Liver (tissue), 8 donors: ENCODE measurements at regions not wholly inside any gene's neighbourhood (a gene's known extent, or its start where the extent isn't known, plus 50 kb on each side); places are given as distances from the start of the nearest gene placed in this dataset.

Experiments used
- DNase-seq: peaks from one replicate; pipeline ENCODE4 v3.0.0-alpha.2; 2017; ENCODE audit warnings: low spot score
- H3K27ac ChIP-seq, 2 donors: one replicate each; pipeline ENCODE4 v1.7.0; 2013; ENCODE audit warnings: inconsistent platforms in 2 of 2, low read length in 2 of 2, control low read depth in 1 of 2, low read depth in 1 of 2, mild to moderate bottlenecking in 1 of 2
- H3K27me3 ChIP-seq, 4 donors: one replicate each; pipeline versions ENCODE4 v1.6.1 to v1.7.0; 2013; ENCODE audit warnings: low read length in 3 of 4, inconsistent platforms in 1 of 4, mild to moderate bottlenecking in 1 of 4, moderate library complexity in 1 of 4; ENCODE audit not compliant: control insufficient read depth in 4 of 4, insufficient read depth in 4 of 4
- H3K36me3 ChIP-seq, 4 donors: one replicate each; pipeline versions ENCODE4 v1.6.1 to v1.7.0; 2013; ENCODE audit warnings: low read length in 3 of 4, mild to moderate bottlenecking in 3 of 4, low read depth in 1 of 4, moderate library complexity in 1 of 4; ENCODE audit not compliant: control insufficient read depth in 4 of 4, insufficient read depth in 3 of 4
- H3K4me1 ChIP-seq, 4 donors: one replicate each; pipeline versions ENCODE4 v1.6.1 to v1.7.0; 2013; ENCODE audit warnings: low read length in 3 of 4, mild to moderate bottlenecking in 3 of 4, moderate library complexity in 1 of 4; ENCODE audit not compliant: control insufficient read depth in 4 of 4, insufficient read depth in 4 of 4
- H3K4me3 ChIP-seq, 3 donors: one replicate each; pipeline versions ENCODE4 v1.6.1 to v1.7.0; 2013; ENCODE audit warnings: low read length in 3 of 3, control low read depth in 1 of 3, low read depth in 1 of 3, mild to moderate bottlenecking in 1 of 3
- H3K9ac ChIP-seq, 2 donors: one replicate each; pipeline ENCODE4 v1.7.0; 2013; ENCODE audit warnings: low read length in 2 of 2, mild to moderate bottlenecking in 2 of 2, moderate library complexity in 2 of 2, control low read depth in 1 of 2, low read depth in 1 of 2
- H3K9me3 ChIP-seq, 4 donors: one replicate each; pipeline versions ENCODE4 v1.6.1 to v1.7.0; 2013; ENCODE audit warnings: low read length in 3 of 4; ENCODE audit not compliant: control insufficient read depth in 4 of 4
- FOXA1 ChIP-seq: IDR thresholded peaks from 2 replicates; pipeline ENCODE4 v1.6.1; 2016; ENCODE audit warnings: antibody characterized with exemption
- FOXA2 ChIP-seq: IDR thresholded peaks from 2 replicates; pipeline ENCODE4 v1.6.1; 2016; ENCODE audit warnings: antibody characterized with exemption
- GABPA ChIP-seq, 2 donors: IDR thresholded peaks in 1 of 2; conservative IDR thresholded peaks in 1 of 2; 2 replicates each; pipeline ENCODE4 v1.6.1; 2016; ENCODE audit warnings: antibody characterized with exemption in 2 of 2, mild to moderate bottlenecking in 1 of 2, moderate library complexity in 1 of 2
- HNF4A ChIP-seq, 2 donors: conservative IDR thresholded peaks; 2 replicates each; pipeline ENCODE4 v1.6.1; 2016; ENCODE audit warnings: antibody characterized with exemption in 2 of 2, mild to moderate bottlenecking in 2 of 2
- HNF4G ChIP-seq: IDR thresholded peaks from 2 replicates; pipeline ENCODE4 v1.6.1; 2016; ENCODE audit warnings: antibody characterized with exemption
- JUND ChIP-seq, 2 donors: IDR thresholded peaks; 2 replicates each; pipeline ENCODE4 v1.6.1; 2016; ENCODE audit warnings: antibody characterized with exemption in 2 of 2
- MAX ChIP-seq: IDR thresholded peaks from 2 replicates; pipeline ENCODE4 v1.6.1; 2016; ENCODE audit warnings: antibody characterized with exemption
- NR2F2 ChIP-seq: IDR thresholded peaks from 2 replicates; pipeline ENCODE4 v1.6.1; 2016; ENCODE audit warnings: antibody characterized with exemption
- RAD21 ChIP-seq, 2 donors: IDR thresholded peaks; 2 replicates each; pipeline ENCODE4 v1.6.1; 2016; ENCODE audit warnings: antibody characterized with exemption in 2 of 2, mild to moderate bottlenecking in 2 of 2
- REST ChIP-seq: IDR thresholded peaks from 2 replicates; pipeline ENCODE4 v1.6.1; 2016; ENCODE audit warnings: antibody characterized with exemption, mild to moderate bottlenecking
- RXRA ChIP-seq, 2 donors: IDR thresholded peaks; 2 replicates each; pipeline ENCODE4 v1.6.1; 2017 to 2018; ENCODE audit warnings: antibody characterized with exemption in 2 of 2, mild to moderate bottlenecking in 1 of 2
- SP1 ChIP-seq: IDR thresholded peaks from 2 replicates; pipeline ENCODE4 v1.6.1; 2018; ENCODE audit warnings: antibody characterized with exemption, mild to moderate bottlenecking
- TAF1 ChIP-seq: conservative IDR thresholded peaks from 2 replicates; pipeline ENCODE4 v1.6.1; 2016; ENCODE audit warnings: antibody characterized with exemption, mild to moderate bottlenecking
- YY1 ChIP-seq: IDR thresholded peaks from 2 replicates; pipeline ENCODE4 v1.6.1; 2016; ENCODE audit warnings: antibody characterized with exemption, mild to moderate bottlenecking
- WGBS: extraction: QIAGEN DNeasy Blood & Tissue Kit; methylation state at CpG from one replicate; pipeline ENCODE4 v1.1.7; 2013; 5-methylcytosine and 5-hydroxymethylcytosine counted together
- TF ChIP-seq, protein P1 (sequence below): IDR thresholded peaks from 2 replicates; pipeline ENCODE4 v1.6.1; 2016; ENCODE audit warnings: antibody characterized with exemption
- TF ChIP-seq, protein P2 (sequence below): IDR thresholded peaks from 2 replicates; pipeline ENCODE4 v1.6.1; 2016; ENCODE audit warnings: antibody characterized with exemption
- TF ChIP-seq, protein P3 (sequence below): fragments of 150-350 bp; IDR thresholded peaks from 2 replicates; pipeline ENCODE4 v1.5.1; 2017; ENCODE audit warnings: improper control_type of control experiment, low read depth, low read length; ENCODE audit not compliant: missing input control
- donor health status: healthy.
- donor health status: healthy.
- donor health status: healthy.
- donor health status: healthy.
- donor health status: healthy.

GRCh38 chr12:66065641-66066136, 64.9 kb downstream of the LLPH start (continued):
- TF ChIP-seq, protein P1, sequence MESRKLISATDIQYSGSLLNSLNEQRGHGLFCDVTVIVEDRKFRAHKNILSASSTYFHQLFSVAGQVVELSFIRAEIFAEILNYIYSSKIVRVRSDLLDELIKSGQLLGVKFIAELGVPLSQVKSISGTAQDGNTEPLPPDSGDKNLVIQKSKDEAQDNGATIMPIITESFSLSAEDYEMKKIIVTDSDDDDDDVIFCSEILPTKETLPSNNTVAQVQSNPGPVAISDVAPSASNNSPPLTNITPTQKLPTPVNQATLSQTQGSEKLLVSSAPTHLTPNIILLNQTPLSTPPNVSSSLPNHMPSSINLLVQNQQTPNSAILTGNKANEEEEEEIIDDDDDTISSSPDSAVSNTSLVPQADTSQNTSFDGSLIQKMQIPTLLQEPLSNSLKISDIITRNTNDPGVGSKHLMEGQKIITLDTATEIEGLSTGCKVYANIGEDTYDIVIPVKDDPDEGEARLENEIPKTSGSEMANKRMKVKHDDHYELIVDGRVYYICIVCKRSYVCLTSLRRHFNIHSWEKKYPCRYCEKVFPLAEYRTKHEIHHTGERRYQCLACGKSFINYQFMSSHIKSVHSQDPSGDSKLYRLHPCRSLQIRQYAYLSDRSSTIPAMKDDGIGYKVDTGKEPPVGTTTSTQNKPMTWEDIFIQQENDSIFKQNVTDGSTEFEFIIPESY = no peak
- no peak for TF ChIP-seq TAF1

DNA sequence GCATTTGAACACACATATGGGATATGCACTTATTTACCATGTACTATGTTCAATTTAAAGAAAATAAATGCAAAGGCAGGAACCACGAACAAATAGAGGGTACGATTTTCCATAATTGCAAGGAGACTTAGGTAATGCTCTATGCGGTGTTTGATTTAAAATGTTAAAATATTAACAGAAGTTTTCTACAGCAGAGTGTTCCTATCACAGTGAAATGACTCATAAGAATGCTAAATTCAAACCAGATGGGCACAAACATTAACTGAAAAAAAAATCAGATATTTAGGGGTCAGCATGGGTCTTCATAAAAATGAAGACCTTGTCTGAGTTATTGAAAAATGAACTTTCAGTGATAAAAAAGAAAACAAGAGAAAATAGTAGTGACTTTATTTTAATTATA, 65.4 kb downstream of the LLPH start:
- H3K4me1 ChIP-seq = no peaks in the 10 kb centered on the region
- H3K36me3 ChIP-seq = no peaks in the 10 kb centered on the region
- H3K9ac ChIP-seq = no peak overlapping the region
- H3K4me3 ChIP-seq = no peak overlapping the region
- no peak for DNase-seq
- 88% methylated on average over 3 of the region's 3 CpGs for WGBS
- TF ChIP-seq HNF4A (conservative IDR thresholded peaks at IDR 0.05) = no peak
- no peak for TF ChIP-seq RAD21 (IDR thresholded peaks at IDR 0.05)
- TF ChIP-seq MAX = no peak
- no peak for TF ChIP-seq SP1
- TF ChIP-seq FOXA1 = no peak
- TF ChIP-seq YY1 = no peak
- TF ChIP-seq FOXA2 = no peak
- TF ChIP-seq, protein P1 = no peak
- TF ChIP-seq HNF4G = no peak
- TF ChIP-seq GABPA (IDR thresholded peaks at IDR 0.05 in 1 of 2, conservative IDR thresholded peaks at IDR 0.05 in 1 of 2) = no peak
- TF ChIP-seq REST = no peak
- TF ChIP-seq, protein P2, sequence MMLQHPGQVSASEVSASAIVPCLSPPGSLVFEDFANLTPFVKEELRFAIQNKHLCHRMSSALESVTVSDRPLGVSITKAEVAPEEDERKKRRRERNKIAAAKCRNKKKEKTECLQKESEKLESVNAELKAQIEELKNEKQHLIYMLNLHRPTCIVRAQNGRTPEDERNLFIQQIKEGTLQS = no peak
- TF ChIP-seq JUND (IDR thresholded peaks at IDR 0.05) = no peak
- no peak for TF ChIP-seq NR2F2
- TF ChIP-seq RXRA (IDR thresholded peaks at IDR 0.05) = no peak
- TF ChIP-seq, protein P3, sequence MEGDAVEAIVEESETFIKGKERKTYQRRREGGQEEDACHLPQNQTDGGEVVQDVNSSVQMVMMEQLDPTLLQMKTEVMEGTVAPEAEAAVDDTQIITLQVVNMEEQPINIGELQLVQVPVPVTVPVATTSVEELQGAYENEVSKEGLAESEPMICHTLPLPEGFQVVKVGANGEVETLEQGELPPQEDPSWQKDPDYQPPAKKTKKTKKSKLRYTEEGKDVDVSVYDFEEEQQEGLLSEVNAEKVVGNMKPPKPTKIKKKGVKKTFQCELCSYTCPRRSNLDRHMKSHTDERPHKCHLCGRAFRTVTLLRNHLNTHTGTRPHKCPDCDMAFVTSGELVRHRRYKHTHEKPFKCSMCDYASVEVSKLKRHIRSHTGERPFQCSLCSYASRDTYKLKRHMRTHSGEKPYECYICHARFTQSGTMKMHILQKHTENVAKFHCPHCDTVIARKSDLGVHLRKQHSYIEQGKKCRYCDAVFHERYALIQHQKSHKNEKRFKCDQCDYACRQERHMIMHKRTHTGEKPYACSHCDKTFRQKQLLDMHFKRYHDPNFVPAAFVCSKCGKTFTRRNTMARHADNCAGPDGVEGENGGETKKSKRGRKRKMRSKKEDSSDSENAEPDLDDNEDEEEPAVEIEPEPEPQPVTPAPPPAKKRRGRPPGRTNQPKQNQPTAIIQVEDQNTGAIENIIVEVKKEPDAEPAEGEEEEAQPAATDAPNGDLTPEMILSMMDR = no peak
- no peaks in the 10 kb centered on the region for H3K9me3 ChIP-seq
- no peaks in the 10 kb centered on the region for H3K27me3 ChIP-seq
- no peak overlapping the region for H3K27ac ChIP-seq
